ENCODE measurements at regions not wholly inside any gene's neighbourhood (a gene's known extent, or its start where the extent isn't known, plus 50 kb on each side); places are given as distances from the start of the nearest gene placed in this dataset.

DNA sequence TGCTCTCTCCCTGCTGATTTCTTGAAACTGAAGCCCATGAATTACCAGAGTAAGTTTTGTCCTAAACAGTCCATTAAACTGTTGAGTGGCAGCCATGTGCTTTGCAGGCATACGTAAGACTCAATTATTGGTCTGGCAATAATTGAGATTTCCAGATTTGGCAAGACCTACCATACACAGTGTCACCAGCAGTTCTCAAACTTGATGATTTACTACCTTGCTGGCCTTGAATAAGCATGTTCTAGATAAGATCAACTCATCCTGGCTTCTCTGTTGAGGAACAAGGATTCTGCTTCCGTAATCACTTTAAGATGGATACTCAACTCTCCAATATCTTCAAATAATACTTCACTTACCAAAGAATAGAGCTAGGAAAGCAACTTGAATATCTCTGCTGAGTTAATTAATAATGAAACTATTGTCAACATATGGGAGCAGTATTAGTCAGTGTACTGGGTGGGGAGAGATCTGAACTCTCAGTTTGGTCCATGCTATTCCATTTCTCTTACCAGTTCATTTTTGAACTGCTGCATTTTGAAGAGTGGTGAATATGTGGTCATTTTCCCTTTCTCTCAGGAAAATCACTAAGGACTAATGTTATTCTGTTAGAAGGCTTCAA, 181.4 kb downstream of the IPMK start:
- Histone ChIP-seq H3K4me3 (ENCODE audit: low read depth, low read length) (no peak overlapping the region), H3K27me3 (ENCODE audit: control insufficient read depth, insufficient read depth, low read length) (no peaks in the 10 kb centered on the region), H3K9me3 (ENCODE audit: control insufficient read depth, insufficient read depth, low read length) (no peaks in the 10 kb centered on the region), H3K27ac (ENCODE audit: low read depth, low read length) (no peak overlapping the region)
- TF ChIP-seq, protein P1, sequence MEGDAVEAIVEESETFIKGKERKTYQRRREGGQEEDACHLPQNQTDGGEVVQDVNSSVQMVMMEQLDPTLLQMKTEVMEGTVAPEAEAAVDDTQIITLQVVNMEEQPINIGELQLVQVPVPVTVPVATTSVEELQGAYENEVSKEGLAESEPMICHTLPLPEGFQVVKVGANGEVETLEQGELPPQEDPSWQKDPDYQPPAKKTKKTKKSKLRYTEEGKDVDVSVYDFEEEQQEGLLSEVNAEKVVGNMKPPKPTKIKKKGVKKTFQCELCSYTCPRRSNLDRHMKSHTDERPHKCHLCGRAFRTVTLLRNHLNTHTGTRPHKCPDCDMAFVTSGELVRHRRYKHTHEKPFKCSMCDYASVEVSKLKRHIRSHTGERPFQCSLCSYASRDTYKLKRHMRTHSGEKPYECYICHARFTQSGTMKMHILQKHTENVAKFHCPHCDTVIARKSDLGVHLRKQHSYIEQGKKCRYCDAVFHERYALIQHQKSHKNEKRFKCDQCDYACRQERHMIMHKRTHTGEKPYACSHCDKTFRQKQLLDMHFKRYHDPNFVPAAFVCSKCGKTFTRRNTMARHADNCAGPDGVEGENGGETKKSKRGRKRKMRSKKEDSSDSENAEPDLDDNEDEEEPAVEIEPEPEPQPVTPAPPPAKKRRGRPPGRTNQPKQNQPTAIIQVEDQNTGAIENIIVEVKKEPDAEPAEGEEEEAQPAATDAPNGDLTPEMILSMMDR (IDR thresholded peaks at IDR 0.05; ENCODE audit: low read depth, low read length): no peak
- DNase-seq (ENCODE audit: low read depth, low spot score): no peak
- POLR2A ChIA-PET: no interaction called here
- CTCF ChIA-PET: no interaction called here

DNA sequence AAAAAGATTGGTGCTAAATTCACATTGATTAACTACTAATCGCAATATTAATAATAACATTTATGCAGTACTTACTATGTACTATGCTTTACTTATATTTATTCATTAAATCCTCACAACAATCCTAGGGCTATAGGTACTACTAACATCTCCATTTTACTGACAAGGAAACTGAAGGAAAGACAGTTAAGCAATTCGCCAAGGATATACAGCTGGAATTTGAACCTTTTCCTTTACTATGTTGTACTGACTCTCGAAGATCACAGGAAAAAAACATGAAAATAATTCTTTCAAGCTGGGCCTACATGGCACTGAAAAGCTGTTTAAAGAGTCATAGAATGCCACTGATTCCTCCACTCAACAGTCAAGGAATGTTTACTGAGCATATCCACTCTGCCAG, 185.4 kb downstream of the IPMK start:
- TF ChIP-seq, protein P1 (IDR thresholded peaks at IDR 0.05; ENCODE audit: low read depth, low read length): no peak
- Histone ChIP-seq H3K27ac (ENCODE audit: low read depth, low read length) (no peak overlapping the region), H3K27me3 (ENCODE audit: control insufficient read depth, insufficient read depth, low read length) (no peaks in the 10 kb centered on the region), H3K9me3 (ENCODE audit: control insufficient read depth, insufficient read depth, low read length) (no peaks in the 10 kb centered on the region), H3K4me3 (ENCODE audit: low read depth, low read length) (no peak overlapping the region)
- no peak for DNase-seq (ENCODE audit: low read depth, low spot score)
- CTCF ChIA-PET: no interaction called here
- POLR2A ChIA-PET: no interaction called here

DNA sequence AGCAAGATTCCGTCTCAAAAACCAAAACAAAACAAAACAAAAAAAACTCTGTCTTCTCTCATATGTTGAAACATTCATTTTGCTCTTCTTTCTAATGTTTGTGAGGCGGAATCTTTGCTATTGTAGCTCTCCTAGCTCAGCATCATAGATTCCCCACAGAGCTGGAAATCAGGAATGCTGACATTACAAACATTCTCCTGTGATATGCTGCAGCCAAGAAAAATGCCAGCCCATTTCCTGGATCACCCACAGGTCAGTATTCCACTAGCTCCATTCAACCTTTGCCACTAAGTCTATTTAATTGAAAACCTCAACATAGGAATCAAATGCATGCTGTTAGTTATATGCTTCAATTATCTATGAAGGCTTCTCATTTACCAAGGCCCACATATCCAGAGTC, 186.3 kb downstream of the IPMK start:
- TF ChIP-seq, protein P1 (IDR thresholded peaks at IDR 0.05; ENCODE audit: low read depth, low read length): no peak
- DNase-seq (ENCODE audit: low read depth, low spot score): no peak
- CTCF ChIA-PET: no interaction called here

DNA sequence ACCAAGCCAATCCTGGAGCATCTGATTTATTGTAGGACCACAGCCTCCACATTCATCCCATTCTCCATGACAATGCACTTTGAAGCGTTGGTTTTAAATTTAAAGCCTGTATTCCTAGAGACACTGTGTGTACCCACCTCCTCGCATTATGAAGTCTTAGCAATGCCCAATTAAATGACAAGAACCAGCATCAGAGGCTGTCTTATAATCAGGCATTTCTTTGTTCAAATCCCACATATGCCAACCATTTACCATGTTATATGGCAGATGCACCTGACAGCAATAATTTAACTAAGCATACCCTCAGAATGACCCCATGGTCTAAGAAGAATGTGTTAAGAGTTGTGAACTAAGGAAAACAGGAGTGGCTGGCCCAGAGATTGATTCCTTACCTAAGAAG, 188.2 kb downstream of the IPMK start:
- no peak overlapping the region for H3K27ac ChIP-seq (ENCODE audit: low read depth, low read length)
- no peaks in the 10 kb centered on the region for H3K9me3 ChIP-seq (ENCODE audit: control insufficient read depth, insufficient read depth, low read length)
- ChIA-PET CTCF (no interaction called here), POLR2A (no interaction called here)
- H3K4me3 ChIP-seq (ENCODE audit: low read depth, low read length): no peak overlapping the region
- H3K27me3 ChIP-seq (ENCODE audit: control insufficient read depth, insufficient read depth, low read length): no peaks in the 10 kb centered on the region
- no peak for DNase-seq (ENCODE audit: low read depth, low spot score)
- TF ChIP-seq, protein P1 (IDR thresholded peaks at IDR 0.05; ENCODE audit: low read depth, low read length): no peak

More for the DNA sequence above, 186.3 kb downstream of the IPMK start:
- H3K9me3 ChIP-seq (ENCODE audit: control insufficient read depth, insufficient read depth, low read length): no peaks in the 10 kb centered on the region
- no peaks in the 10 kb centered on the region for H3K27me3 ChIP-seq (ENCODE audit: control insufficient read depth, insufficient read depth, low read length)
- H3K4me3 ChIP-seq (ENCODE audit: low read depth, low read length): no peak overlapping the region
- POLR2A ChIA-PET: no interaction called here
- H3K27ac ChIP-seq (ENCODE audit: low read depth, low read length): no peak overlapping the region

DNA sequence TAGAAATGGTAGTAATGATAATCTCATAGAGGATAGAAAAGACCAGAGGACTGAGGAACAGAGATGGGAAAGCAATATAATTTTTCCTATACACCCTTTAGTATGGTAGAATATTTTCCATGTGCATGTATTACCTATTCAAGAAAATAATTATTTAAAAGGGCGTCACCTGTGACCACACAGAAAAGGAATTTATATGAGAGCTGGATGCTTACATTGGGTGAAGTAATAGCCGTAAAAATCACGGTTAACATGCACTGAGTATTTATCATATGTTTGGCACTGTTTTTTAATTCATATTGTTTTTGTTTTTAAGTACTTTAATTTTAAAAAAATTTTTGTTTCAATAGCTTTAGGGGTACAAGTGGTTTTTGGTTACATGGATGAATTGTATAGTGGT, 195.1 kb downstream of the IPMK start:
- DNase-seq (ENCODE audit: low read depth, low spot score): no peak
- Histone ChIP-seq H3K27me3 (ENCODE audit: control insufficient read depth, insufficient read depth, low read length) (no peaks in the 10 kb centered on the region), H3K4me3 (ENCODE audit: low read depth, low read length) (no peak overlapping the region), H3K9me3 (ENCODE audit: control insufficient read depth, insufficient read depth, low read length) (no peaks in the 10 kb centered on the region), H3K27ac (ENCODE audit: low read depth, low read length) (no peak overlapping the region)
- ChIA-PET CTCF (no interaction called here), POLR2A (no interaction called here)
- TF ChIP-seq, protein P1 (IDR thresholded peaks at IDR 0.05; ENCODE audit: low read depth, low read length): no peak

Data from AG04450 (cell line).